B cell (primary cell): ENCODE measurements at regions not wholly inside any gene's neighbourhood (a gene's known extent, or its start where the extent isn't known, plus 50 kb on each side); places are given as distances from the start of the nearest gene placed in this dataset.

Source experiments
- CTCF ChIP-seq: fragments of 200-600 bp; IDR thresholded peaks from one replicate; pipeline ENCODE4 v1.8.0; 2022; ENCODE audit warnings: antibody characterized with exemption, mild to moderate bottlenecking
- EZH2 ChIP-seq: IDR thresholded peaks from 2 replicates; pipeline ENCODE4 v1.6.1; 2012; ENCODE audit warnings: borderline replicate concordance, low read depth, mild to moderate bottlenecking, moderate library complexity, low read length; ENCODE audit not compliant: insufficient read depth, poor library complexity, severe bottlenecking

GRCh38 chr10:10849306-10849705, 168.4 kb upstream of the CELF2 start:
- TF ChIP-seq CTCF (no peak), EZH2 (no peak)
